Breast epithelium (tissue), 4 donors: ENCODE measurements at regions not wholly inside any gene's neighbourhood (a gene's known extent, or its start where the extent isn't known, plus 50 kb on each side); places are given as distances from the start of the nearest gene placed in this dataset.

Source experiments
- DNase-seq, 2 donors: peaks; one replicate each; pipeline ENCODE4 v3.0.0-alpha.2; 2019; ENCODE audit warnings: low spot score in 2 of 2
- H3K27ac ChIP-seq, 2 donors: fragments of 200-600 bp; sonication (generic) in 1 of 2; one replicate each; pipeline ENCODE4 v1.5.1; 2016 to 2019; ENCODE audit warnings: mild to moderate bottlenecking in 1 of 2
- H3K27me3 ChIP-seq, 2 donors: fragments of 200-600 bp; sonication (generic) in 1 of 2; one replicate each; pipeline versions ENCODE4 v1.5.1 to v1.6.0; 2017 to 2019; ENCODE audit warnings: control low read depth in 1 of 2, mild to moderate bottlenecking in 1 of 2
- H3K36me3 ChIP-seq: fragments of 200-600 bp; one replicate; pipeline ENCODE4 v1.5.1; 2019
- H3K4me1 ChIP-seq, 2 donors: fragments of 200-600 bp; sonication (generic); one replicate each; pipeline ENCODE4 v1.5.1; 2016 to 2019; ENCODE audit warnings: control low read depth in 1 of 2
- H3K4me3 ChIP-seq, 3 donors: fragments of 200-600 bp; sonication (generic); 1 replicate in 2 of 3; 2 replicates in 1 of 3; pipeline ENCODE4 v1.5.1; 2016 to 2019; ENCODE audit warnings: mild to moderate bottlenecking in 3 of 3, moderate library complexity in 2 of 3
- H3K9me3 ChIP-seq, 2 donors: fragments of 200-600 bp; sonication (generic) in 1 of 2; one replicate each; pipeline ENCODE4 v1.5.1; 2016 to 2019; ENCODE audit warnings: control low read depth in 1 of 2
- CTCF ChIP-seq, 3 donors: fragments of 450-650 bp; IDR thresholded peaks; one replicate each; pipeline ENCODE4 v1.5.1; 2016 to 2017; ENCODE audit warnings: antibody characterized with exemption in 3 of 3, mild to moderate bottlenecking in 3 of 3, moderate library complexity in 3 of 3
- POLR2A ChIP-seq: fragments of 450-650 bp; IDR thresholded peaks from one replicate; pipeline ENCODE4 v1.6.1; 2016; ENCODE audit warnings: antibody characterized with exemption, mild to moderate bottlenecking, moderate library complexity
- POLR2AphosphoS5 ChIP-seq, 3 donors: sonication (generic); formaldehyde crosslinking; IDR thresholded peaks; one replicate each; pipeline ENCODE4 v1.6.1; 2017; ENCODE audit warnings: antibody characterized with exemption in 3 of 3
- intact Hi-C: fragments of 100-400 bp; cut with DNase I; formaldehyde crosslinking; loops from one replicate; pipeline ENCODE4 v1.15.1; 2023; ENCODE audit warnings: low total_unique reads

DNA sequence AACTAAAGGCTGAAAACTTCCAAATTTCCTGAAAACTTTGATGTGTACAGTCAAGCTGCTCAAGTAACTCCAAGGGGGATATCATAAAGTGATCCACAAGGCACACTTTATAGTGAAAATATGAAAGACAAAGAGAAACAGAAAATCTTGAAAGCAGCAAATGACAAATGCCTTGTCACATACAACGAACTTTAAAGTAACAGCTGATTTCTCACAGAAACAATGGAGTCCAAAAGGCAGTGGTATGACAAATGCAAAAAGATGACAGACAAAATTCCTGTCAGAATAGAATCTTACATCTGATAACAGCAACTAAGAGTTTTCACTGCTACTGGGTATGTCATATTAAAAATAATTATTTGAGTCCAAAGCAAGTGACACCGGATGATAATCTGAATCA is 1602.3 kb upstream of the PRR20A start:
- Histone ChIP-seq H3K9me3 (peaks cover 0 to 3% of the 10 kb centered on the region in 2 donors), H3K36me3 (no peaks in the 10 kb centered on the region), H3K27me3 (no peaks in the 10 kb centered on the region), H3K4me3 (no peak overlapping the region), H3K4me1 (no peaks in the 10 kb centered on the region), H3K27ac (no peak overlapping the region)
- TF ChIP-seq POLR2AphosphoS5 (IDR thresholded peaks at IDR 0.05): no peak
- intact Hi-C loops: no loop called here
- no peak for DNase-seq

GRCh38 chr13:55543053-55543452 is 1597.7 kb upstream of the PRR20A start:
- H3K4me3 ChIP-seq: no peak overlapping the region
- no peak for DNase-seq
- H3K27me3 ChIP-seq: no peaks in the 10 kb centered on the region
- H3K36me3 ChIP-seq: no peaks in the 10 kb centered on the region
- no peak overlapping the region for H3K27ac ChIP-seq
- intact Hi-C loops: no loop called here
- TF ChIP-seq POLR2AphosphoS5 (IDR thresholded peaks at IDR 0.05): no peak
- TF ChIP-seq POLR2A: no peak
- TF ChIP-seq CTCF (IDR thresholded peaks at IDR 0.05): no peak
- no peaks in the 10 kb centered on the region for H3K4me1 ChIP-seq
- H3K9me3 ChIP-seq: no peaks in the 10 kb centered on the region

DNA sequence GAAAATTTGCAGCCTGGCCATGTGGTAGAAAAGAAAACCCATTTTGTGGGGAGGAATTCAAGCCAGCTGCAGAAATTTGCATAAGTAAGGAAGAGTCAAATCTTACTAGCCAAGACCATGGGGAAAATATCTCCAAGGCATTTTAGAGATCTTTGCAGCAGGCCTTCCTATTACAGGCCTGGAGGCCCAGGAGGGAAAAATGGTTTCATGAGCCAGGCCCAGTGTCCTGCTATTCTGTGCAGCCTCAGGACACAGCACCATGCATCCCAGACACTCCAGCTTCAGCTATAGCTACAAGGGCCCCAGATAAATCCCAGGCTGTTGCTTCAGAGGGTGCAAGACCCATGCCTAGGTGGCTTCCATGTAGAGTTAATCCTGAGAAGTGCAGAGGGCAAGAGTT is 1590.1 kb upstream of the PRR20A start:
- no peaks in the 10 kb centered on the region for H3K27me3 ChIP-seq
- H3K36me3 ChIP-seq: no peaks in the 10 kb centered on the region
- TF ChIP-seq POLR2A (no peak), POLR2AphosphoS5 (IDR thresholded peaks at IDR 0.05) (no peak), CTCF (IDR thresholded peaks at IDR 0.05) (no peak)
- no peak overlapping the region for H3K4me3 ChIP-seq
- intact Hi-C loops: no loop called here
- no peaks in the 10 kb centered on the region for H3K4me1 ChIP-seq
- DNase-seq: no peak
- peaks cover 6 to 16% of the 10 kb centered on the region in 2 donors for H3K9me3 ChIP-seq
- no peak overlapping the region for H3K27ac ChIP-seq

DNA sequence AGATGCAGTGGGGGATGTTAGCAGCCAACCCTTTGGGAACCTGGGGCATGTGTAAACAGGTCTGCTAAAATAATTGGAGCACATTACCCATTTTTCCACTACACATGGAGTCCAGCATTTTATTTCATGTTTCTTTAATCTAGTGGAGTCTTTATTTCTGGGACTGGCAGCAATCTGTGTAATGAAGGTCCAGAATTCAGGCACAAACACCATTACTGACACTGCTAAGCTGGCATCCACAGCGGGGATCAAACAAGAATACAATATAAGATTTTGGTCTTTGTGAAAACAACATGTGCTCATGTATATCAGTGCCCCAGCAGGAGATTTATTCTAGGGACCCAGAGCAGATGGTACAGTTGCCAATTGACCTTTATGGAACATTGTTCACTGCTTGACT is 1587.0 kb upstream of the PRR20A start:
- H3K36me3 ChIP-seq: no peaks in the 10 kb centered on the region
- no peak overlapping the region for H3K4me3 ChIP-seq
- no peak for TF ChIP-seq POLR2A
- no peak for TF ChIP-seq CTCF (IDR thresholded peaks at IDR 0.05)
- TF ChIP-seq POLR2AphosphoS5 (IDR thresholded peaks at IDR 0.05): no peak
- no peak overlapping the region for H3K27ac ChIP-seq
- H3K9me3 ChIP-seq: peaks cover 6 to 16% of the 10 kb centered on the region in 2 donors
- H3K27me3 ChIP-seq: no peaks in the 10 kb centered on the region
- no peak for DNase-seq
- intact Hi-C loops: no loop called here
- H3K4me1 ChIP-seq: no peaks in the 10 kb centered on the region

- peaks cover 6 to 16% of the 10 kb centered on the region in 2 donors for H3K9me3 ChIP-seq
- no peak overlapping the region for H3K27ac ChIP-seq
- DNase-seq: no peak
- no peaks in the 10 kb centered on the region for H3K27me3 ChIP-seq
- no peak for TF ChIP-seq POLR2A
- TF ChIP-seq POLR2AphosphoS5 (IDR thresholded peaks at IDR 0.05): no peak
- no peak for TF ChIP-seq CTCF (IDR thresholded peaks at IDR 0.05)
- H3K4me3 ChIP-seq: no peak overlapping the region
- intact Hi-C loops: no loop called here
- H3K4me1 ChIP-seq: no peaks in the 10 kb centered on the region
- no peaks in the 10 kb centered on the region for H3K36me3 ChIP-seq
Measured at GRCh38 chr13:55554741-55555140, 1586.0 kb upstream of the PRR20A start.

DNA sequence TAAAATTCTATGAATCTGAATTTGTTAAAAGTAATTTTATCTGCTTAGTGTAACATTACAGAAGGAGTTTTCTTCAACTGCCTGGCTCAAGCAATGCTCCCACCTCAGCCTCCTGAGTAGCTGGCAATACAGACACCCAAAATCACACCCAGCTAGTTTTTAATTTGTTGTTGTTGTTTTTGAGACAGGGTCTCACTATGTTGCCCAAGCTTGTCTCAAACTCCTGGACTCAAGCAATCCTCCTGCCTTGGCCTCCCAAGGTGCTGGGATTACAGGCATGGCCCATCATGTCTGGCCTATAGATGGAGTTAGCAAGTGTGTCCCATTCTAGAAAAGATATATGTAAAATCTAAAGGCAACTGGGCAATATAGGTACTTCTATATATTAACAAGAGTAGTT is 1580.4 kb upstream of the PRR20A start:
- Histone ChIP-seq H3K36me3 (no peaks in the 10 kb centered on the region), H3K4me3 (no peak overlapping the region), H3K4me1 (no peaks in the 10 kb centered on the region), H3K27me3 (no peaks in the 10 kb centered on the region), H3K27ac (no peak overlapping the region), H3K9me3 (no peaks in the 10 kb centered on the region)
- intact Hi-C loops: no loop called here
- TF ChIP-seq POLR2A: no peak
- TF ChIP-seq POLR2AphosphoS5 (IDR thresholded peaks at IDR 0.05): no peak
- TF ChIP-seq CTCF (IDR thresholded peaks at IDR 0.05): no peak
- no peak for DNase-seq
